Activated CD4-positive, alpha-beta memory T cell treated with anti-CD3 and anti-CD28 coated beads, Interleukin-2, amount 10 ng/mL, durations not matched to agents 7 days and 5 days (primary cell): ENCODE measurements at regions not wholly inside any gene's neighbourhood (a gene's known extent, or its start where the extent isn't known, plus 50 kb on each side); places are given as distances from the start of the nearest gene placed in this dataset.
"Not testable (repeated sequence)": the region's sequence is repeated elsewhere in the genome, so short reads cannot be mapped to it uniquely, and the experiment has no call there.

Source experiments
- CTCF ChIA-PET: fragments of 350-600 bp; sonication (Branson Sonifier 250); formaldehyde crosslinking; loops from one replicate; lab custom pipeline; 2021; ENCODE audit warnings: antibody characterized with exemption, inconsistent platforms; lab: Charles Lee
- POLR2A ChIA-PET: fragments of 350-600 bp; sonication (Branson Sonifier 250); formaldehyde crosslinking; loops from one replicate; lab custom pipeline; 2021; ENCODE audit warnings: antibody characterized with exemption; lab: Charles Lee
- DNase-seq: peaks from one replicate; pipeline ENCODE4 v3.0.0-alpha.2; 2020
- H3K27ac Mint-ChIP-seq: one replicate; pipeline ENCODE4 v1.8.0; 2021; ENCODE audit warnings: mild to moderate bottlenecking, mixed read lengths
- H3K27me3 Mint-ChIP-seq: one replicate; pipeline ENCODE4 v1.8.0; 2021; ENCODE audit warnings: mixed read lengths
- H3K36me3 Mint-ChIP-seq: one replicate; pipeline ENCODE4 v1.8.0; 2021; ENCODE audit warnings: low read depth, mixed read lengths
- H3K4me1 Mint-ChIP-seq: one replicate; pipeline ENCODE4 v1.8.0; 2021; ENCODE audit warnings: mixed read lengths
- H3K4me3 Mint-ChIP-seq: one replicate; pipeline ENCODE4 v1.8.0; 2021; ENCODE audit warnings: mild to moderate bottlenecking, mixed read lengths
- H3K9me3 Mint-ChIP-seq: one replicate; pipeline ENCODE4 v1.8.0; 2021; ENCODE audit warnings: mixed read lengths

- Mint-ChIP-seq H3K36me3 (no peaks in the 10 kb centered on the region), H3K9me3 (peaks cover 6% of the 10 kb centered on the region), H3K4me1 (no peaks in the 10 kb centered on the region), H3K4me3 (no peak overlapping the region), H3K27me3 (no peaks in the 10 kb centered on the region), H3K27ac (no peak overlapping the region)
- ChIA-PET CTCF (no interaction called here), POLR2A (no interaction called here)
- DNase-seq: no peak
Measured at GRCh38 chr11:57047610-57048009, 58.9 kb downstream of the OR5AK2 start.

GRCh38 chr11:57049749-57050148 lies 61.0 kb downstream of the OR5AK2 start:
- CTCF ChIA-PET: no interaction called here
- no peak overlapping the region for H3K27ac Mint-ChIP-seq
- peaks cover 6% of the 10 kb centered on the region for H3K9me3 Mint-ChIP-seq
- no peak overlapping the region for H3K4me3 Mint-ChIP-seq
- DNase-seq: no peak
- no peaks in the 10 kb centered on the region for H3K4me1 Mint-ChIP-seq
- H3K27me3 Mint-ChIP-seq: no peaks in the 10 kb centered on the region
- H3K36me3 Mint-ChIP-seq: no peaks in the 10 kb centered on the region
- POLR2A ChIA-PET: no interaction called here

- H3K9me3 Mint-ChIP-seq: no peaks in the 10 kb centered on the region
- ChIA-PET CTCF (no interaction called here), POLR2A (no interaction called here)
- no peak overlapping the region for H3K4me3 Mint-ChIP-seq
- H3K36me3 Mint-ChIP-seq: no peaks in the 10 kb centered on the region
- no peak for DNase-seq
- no peaks in the 10 kb centered on the region for H3K27me3 Mint-ChIP-seq
- no peaks in the 10 kb centered on the region for H3K4me1 Mint-ChIP-seq
- H3K27ac Mint-ChIP-seq: no peak overlapping the region
Measured at GRCh38 chr11:57054817-57055216, 66.1 kb downstream of the OR5AK2 start.

- Mint-ChIP-seq H3K9me3 (no peaks in the 10 kb centered on the region), H3K27ac (no peak overlapping the region), H3K4me1 (no peaks in the 10 kb centered on the region), H3K27me3 (no peaks in the 10 kb centered on the region), H3K36me3 (no peaks in the 10 kb centered on the region), H3K4me3 (no peak overlapping the region)
- CTCF ChIA-PET: no interaction called here
- DNase-seq: no peak
- POLR2A ChIA-PET: no interaction called here
Measured at GRCh38 chr11:57055744-57056143, 67.0 kb downstream of the OR5AK2 start.

GRCh38 chr11:57056735-57057134 lies 68.0 kb downstream of the OR5AK2 start:
- H3K27ac Mint-ChIP-seq: no peak overlapping the region
- no peaks in the 10 kb centered on the region for H3K4me1 Mint-ChIP-seq
- no peaks in the 10 kb centered on the region for H3K9me3 Mint-ChIP-seq
- no peak for DNase-seq
- no peak overlapping the region for H3K4me3 Mint-ChIP-seq
- POLR2A ChIA-PET: no interaction called here
- CTCF ChIA-PET: no interaction called here
- no peaks in the 10 kb centered on the region for H3K27me3 Mint-ChIP-seq
- H3K36me3 Mint-ChIP-seq: no peaks in the 10 kb centered on the region

GRCh38 chr11:57057561-57057960 lies 68.8 kb downstream of the OR5AK2 start:
- ChIA-PET POLR2A (no interaction called here), CTCF (no interaction called here)
- Mint-ChIP-seq H3K27me3 (no peaks in the 10 kb centered on the region), H3K4me3 (no peak overlapping the region), H3K4me1 (no peaks in the 10 kb centered on the region), H3K36me3 (no peaks in the 10 kb centered on the region), H3K9me3 (no peaks in the 10 kb centered on the region), H3K27ac (no peak overlapping the region)
- no peak for DNase-seq

GRCh38 chr11:57062957-57063356 lies 74.2 kb downstream of the OR5AK2 start:
- H3K4me3 Mint-ChIP-seq, H3K36me3 Mint-ChIP-seq, POLR2A ChIA-PET, H3K27me3 Mint-ChIP-seq, H3K27ac Mint-ChIP-seq, H3K9me3 Mint-ChIP-seq, CTCF ChIA-PET, DNase-seq, H3K4me1 Mint-ChIP-seq: not testable (repeated sequence)

GRCh38 chr11:57069942-57070341 lies 81.2 kb downstream of the OR5AK2 start:
- ChIA-PET POLR2A (no interaction called here), CTCF (no interaction called here)
- DNase-seq: no peak
- H3K9me3 Mint-ChIP-seq: no peaks in the 10 kb centered on the region
- no peaks in the 10 kb centered on the region for H3K27me3 Mint-ChIP-seq
- no peaks in the 10 kb centered on the region for H3K36me3 Mint-ChIP-seq
- no peaks in the 10 kb centered on the region for H3K4me1 Mint-ChIP-seq
- no peak overlapping the region for H3K4me3 Mint-ChIP-seq
- no peak overlapping the region for H3K27ac Mint-ChIP-seq

GRCh38 chr11:57071829-57072228 lies 83.1 kb downstream of the OR5AK2 start:
- no peaks in the 10 kb centered on the region for H3K27me3 Mint-ChIP-seq
- POLR2A ChIA-PET: no interaction called here
- no peaks in the 10 kb centered on the region for H3K4me1 Mint-ChIP-seq
- CTCF ChIA-PET: no interaction called here
- H3K36me3 Mint-ChIP-seq: no peaks in the 10 kb centered on the region
- H3K27ac Mint-ChIP-seq: no peak overlapping the region
- H3K4me3 Mint-ChIP-seq: no peak overlapping the region
- DNase-seq: no peak
- H3K9me3 Mint-ChIP-seq: no peaks in the 10 kb centered on the region

- no peak overlapping the region for H3K4me3 Mint-ChIP-seq
- ChIA-PET POLR2A (no interaction called here), CTCF (no interaction called here)
- H3K4me1 Mint-ChIP-seq: no peaks in the 10 kb centered on the region
- H3K9me3 Mint-ChIP-seq: no peaks in the 10 kb centered on the region
- no peak overlapping the region for H3K27ac Mint-ChIP-seq
- DNase-seq: no peak
- H3K36me3 Mint-ChIP-seq: no peaks in the 10 kb centered on the region
- H3K27me3 Mint-ChIP-seq: no peaks in the 10 kb centered on the region
Measured at GRCh38 chr11:57072640-57073039, 83.9 kb downstream of the OR5AK2 start.

GRCh38 chr11:57073128-57073527 lies 84.4 kb downstream of the OR5AK2 start:
- Mint-ChIP-seq H3K36me3 (no peaks in the 10 kb centered on the region), H3K9me3 (no peaks in the 10 kb centered on the region), H3K4me1 (no peaks in the 10 kb centered on the region), H3K27ac (no peak overlapping the region), H3K27me3 (no peaks in the 10 kb centered on the region), H3K4me3 (no peak overlapping the region)
- CTCF ChIA-PET: no interaction called here
- DNase-seq: no peak
- POLR2A ChIA-PET: no interaction called here

- no peaks in the 10 kb centered on the region for H3K27me3 Mint-ChIP-seq
- no peak overlapping the region for H3K4me3 Mint-ChIP-seq
- no peaks in the 10 kb centered on the region for H3K36me3 Mint-ChIP-seq
- CTCF ChIA-PET: no interaction called here
- no peaks in the 10 kb centered on the region for H3K4me1 Mint-ChIP-seq
- no peak for DNase-seq
- no peak overlapping the region for H3K27ac Mint-ChIP-seq
- no peaks in the 10 kb centered on the region for H3K9me3 Mint-ChIP-seq
- POLR2A ChIA-PET: no interaction called here
Measured at GRCh38 chr11:57081356-57081755, 92.6 kb downstream of the OR5AK2 start.

GRCh38 chr11:57082125-57082524 lies 93.4 kb downstream of the OR5AK2 start:
- Mint-ChIP-seq H3K27ac (no peak overlapping the region), H3K36me3 (no peaks in the 10 kb centered on the region), H3K9me3 (no peaks in the 10 kb centered on the region), H3K27me3 (no peaks in the 10 kb centered on the region), H3K4me1 (no peaks in the 10 kb centered on the region), H3K4me3 (no peak overlapping the region)
- no peak for DNase-seq
- CTCF ChIA-PET: interaction anchor here (1.4 kb wide), 1 partner anchor 167 kb away, joined by 3 read pairs; no protein-coding TSS in a partner anchor
- POLR2A ChIA-PET: no interaction called here

GRCh38 chr11:57083641-57084385 lies 95.1 kb downstream of the OR5AK2 start:
- Mint-ChIP-seq H3K9me3 (no peaks in the 10 kb centered on the region), H3K27me3 (no peaks in the 10 kb centered on the region), H3K36me3 (no peaks in the 10 kb centered on the region), H3K27ac (no peak overlapping the region), H3K4me3 (no peak overlapping the region), H3K4me1 (no peaks in the 10 kb centered on the region)
- CTCF ChIA-PET: interaction anchor here (1.4 kb wide), 1 partner anchor 165 kb away, joined by 3 read pairs; no protein-coding TSS in a partner anchor
- POLR2A ChIA-PET: no interaction called here
- no peak for DNase-seq
